ENCODE measurements at regions not wholly inside any gene's neighbourhood (a gene's known extent, or its start where the extent isn't known, plus 50 kb on each side); places are given as distances from the start of the nearest gene placed in this dataset.

GRCh38 chr2:21307037-21307436, 183.3 kb downstream of the TDRD15 start:
- ATAC-seq (no peak), DNase-seq (ENCODE audit: low read depth, low spot score) (no peak)
- BruUV-seq (replicated peaks): no TSS peak
- Histone ChIP-seq H4K20me1 (ENCODE audit: insufficient read depth) (no peaks in the 10 kb centered on the region), H3K27me3 (ENCODE audit: insufficient read depth, low read length) (no peaks in the 10 kb centered on the region), H3K4me1 (ENCODE audit: control insufficient read depth in 1 of 2, insufficient read depth in 2 of 2, low read length in 2 of 2) (no peaks in the 10 kb centered on the region), H3K4me2 (ENCODE audit: low read length) (no peak overlapping the region), H3K4me3 (replicated peaks in 1 of 2; ENCODE audit: low read depth in 1 of 2, low read length in 2 of 2) (no peak overlapping the region), H3K9me3 (ENCODE audit: control insufficient read depth in 1 of 2, insufficient read depth in 1 of 2, low read depth in 1 of 2, low read length in 2 of 2) (no peaks in the 10 kb centered on the region), H3K9ac (ENCODE audit: low read length) (no peak overlapping the region), H3K79me2 (ENCODE audit: insufficient read depth, low read length) (no peaks in the 10 kb centered on the region), H2AFZ (ENCODE audit: low read depth, low read length, poor library complexity, severe bottlenecking) (no peak overlapping the region), H3K27ac (ENCODE audit: low read depth, low read length) (no peak overlapping the region), H3K36me3 (ENCODE audit: control insufficient read depth in 1 of 2, insufficient read depth in 2 of 2, low read length in 2 of 2) (no peaks in the 10 kb centered on the region), H3K9me2 (ENCODE audit: insufficient read depth) (no peaks in the 10 kb centered on the region)
- ChIA-PET RAD21 (ENCODE audit: low non-redundant PET in 1 of 2, low total read pairs in 2 of 2, uncharacterized antibody in 2 of 2, unreplicated experiment in 2 of 2) (no interaction called here), POLR2A (no interaction called here), CTCF (no interaction called here)
- TF ChIP-seq JUND (IDR thresholded peaks at IDR 0.05) (no peak), POLR2AphosphoS5 (IDR thresholded peaks at IDR 0.05; ENCODE audit: low read depth, low read length) (no peak), FOSL1 (IDR thresholded peaks at IDR 0.05; ENCODE audit: low read depth) (no peak), SIN3A (IDR thresholded peaks at IDR 0.05; ENCODE audit: low read depth) (no peak), EGR1 (IDR thresholded peaks at IDR 0.05; ENCODE audit: low read depth) (no peak), SRF (IDR thresholded peaks at IDR 0.05; ENCODE audit: low read depth) (no peak), YY1 (IDR thresholded peaks at IDR 0.05; ENCODE audit: extremely low read depth, insufficient replicate concordance, low read depth, low read length) (no peak), POLR2A (IDR thresholded peaks at IDR 0.05; ENCODE audit: borderline replicate concordance, extremely low read depth, insufficient read depth, insufficient read length) (no peak), ELF1 (IDR thresholded peaks at IDR 0.05; ENCODE audit: borderline replicate concordance, low read depth) (no peak), CEBPB (IDR thresholded peaks at IDR 0.05; ENCODE audit: low read depth) (no peak)
- intact Hi-C loops (cut with micrococcal nuclease): no loop called here

GRCh38 chr2:21310493-21310892, 186.7 kb downstream of the TDRD15 start:
- no peaks in the 10 kb centered on the region for H3K4me1 ChIP-seq (ENCODE audit: control insufficient read depth in 1 of 2, insufficient read depth in 2 of 2, low read length in 2 of 2)
- no peaks in the 10 kb centered on the region for H3K36me3 ChIP-seq (ENCODE audit: control insufficient read depth in 1 of 2, insufficient read depth in 2 of 2, low read length in 2 of 2)
- RAD21 ChIA-PET (ENCODE audit: low non-redundant PET in 1 of 2, low total read pairs in 2 of 2, uncharacterized antibody in 2 of 2, unreplicated experiment in 2 of 2): no interaction called here
- ATAC-seq (no peak), DNase-seq (ENCODE audit: low read depth, low spot score) (no peak)
- H2AFZ ChIP-seq (ENCODE audit: low read depth, low read length, poor library complexity, severe bottlenecking): no peak overlapping the region
- no peak overlapping the region for H3K4me3 ChIP-seq (replicated peaks in 1 of 2; ENCODE audit: low read depth in 1 of 2, low read length in 2 of 2)
- no peaks in the 10 kb centered on the region for H3K79me2 ChIP-seq (ENCODE audit: insufficient read depth, low read length)
- H3K27me3 ChIP-seq (ENCODE audit: insufficient read depth, low read length): no peaks in the 10 kb centered on the region
- TF ChIP-seq MAX (IDR thresholded peaks at IDR 0.05) (no peak), SIN3A (IDR thresholded peaks at IDR 0.05; ENCODE audit: low read depth) (no peak), REST (IDR thresholded peaks at IDR 0.05; ENCODE audit: low read depth) (no peak), TCF7L2 (IDR thresholded peaks at IDR 0.05; ENCODE audit: borderline replicate concordance, extremely low read depth, insufficient read depth, insufficient read length) (no peak)
- H3K9ac ChIP-seq (ENCODE audit: low read length): no peak overlapping the region
- intact Hi-C loops (cut with micrococcal nuclease): loop anchor here (10.0 kb wide), 1 partner anchor 136 kb away; no protein-coding TSS in a partner anchor
- CTCF ChIA-PET: no interaction called here
- H4K20me1 ChIP-seq (ENCODE audit: insufficient read depth): no peaks in the 10 kb centered on the region
- no peaks in the 10 kb centered on the region for H3K9me2 ChIP-seq (ENCODE audit: insufficient read depth)
- H3K9me3 ChIP-seq (ENCODE audit: control insufficient read depth in 1 of 2, insufficient read depth in 1 of 2, low read depth in 1 of 2, low read length in 2 of 2): no peaks in the 10 kb centered on the region
- POLR2A ChIA-PET: no interaction called here
- H3K27ac ChIP-seq (ENCODE audit: low read depth, low read length): no peak overlapping the region
- BruUV-seq (replicated peaks): no TSS peak
- no peak overlapping the region for H3K4me2 ChIP-seq (ENCODE audit: low read length)
